ENCODE measurements at regions not wholly inside any gene's neighbourhood (a gene's known extent, or its start where the extent isn't known, plus 50 kb on each side); places are given as distances from the start of the nearest gene placed in this dataset.

DNA sequence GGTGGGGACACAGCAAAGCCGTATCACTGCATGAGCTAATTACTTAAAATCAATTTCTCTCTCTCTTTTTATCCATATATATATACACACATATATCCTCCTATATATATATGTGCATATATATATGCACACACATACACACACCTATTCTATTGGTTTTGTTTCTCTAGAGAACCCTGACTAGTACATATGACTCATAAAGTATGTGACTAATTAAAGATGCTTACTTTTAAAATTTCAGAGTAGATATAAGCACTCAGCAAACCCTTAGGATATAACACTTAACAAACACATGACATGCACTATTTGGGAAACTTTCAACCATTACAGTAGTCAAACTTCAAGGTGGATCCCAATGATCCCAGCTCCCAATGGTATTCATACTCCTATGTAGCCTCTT lies 732.6 kb downstream of the ROBO2 start:
- no peak overlapping the region for H3K4me3 ChIP-seq (replicated peaks; ENCODE audit: low read depth, low read length)
- DNase-seq (ENCODE audit: low read depth): no peak
- TF ChIP-seq, protein P1, sequence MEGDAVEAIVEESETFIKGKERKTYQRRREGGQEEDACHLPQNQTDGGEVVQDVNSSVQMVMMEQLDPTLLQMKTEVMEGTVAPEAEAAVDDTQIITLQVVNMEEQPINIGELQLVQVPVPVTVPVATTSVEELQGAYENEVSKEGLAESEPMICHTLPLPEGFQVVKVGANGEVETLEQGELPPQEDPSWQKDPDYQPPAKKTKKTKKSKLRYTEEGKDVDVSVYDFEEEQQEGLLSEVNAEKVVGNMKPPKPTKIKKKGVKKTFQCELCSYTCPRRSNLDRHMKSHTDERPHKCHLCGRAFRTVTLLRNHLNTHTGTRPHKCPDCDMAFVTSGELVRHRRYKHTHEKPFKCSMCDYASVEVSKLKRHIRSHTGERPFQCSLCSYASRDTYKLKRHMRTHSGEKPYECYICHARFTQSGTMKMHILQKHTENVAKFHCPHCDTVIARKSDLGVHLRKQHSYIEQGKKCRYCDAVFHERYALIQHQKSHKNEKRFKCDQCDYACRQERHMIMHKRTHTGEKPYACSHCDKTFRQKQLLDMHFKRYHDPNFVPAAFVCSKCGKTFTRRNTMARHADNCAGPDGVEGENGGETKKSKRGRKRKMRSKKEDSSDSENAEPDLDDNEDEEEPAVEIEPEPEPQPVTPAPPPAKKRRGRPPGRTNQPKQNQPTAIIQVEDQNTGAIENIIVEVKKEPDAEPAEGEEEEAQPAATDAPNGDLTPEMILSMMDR (IDR thresholded peaks at IDR 0.05; ENCODE audit: low read length, missing control alignments): no peak

GRCh38 chr3:77773084-77773483 lies 733.2 kb downstream of the ROBO2 start:
- no peak overlapping the region for H3K4me3 ChIP-seq (replicated peaks; ENCODE audit: low read depth, low read length)
- no peak for DNase-seq (ENCODE audit: low read depth)
- TF ChIP-seq, protein P1 (IDR thresholded peaks at IDR 0.05; ENCODE audit: low read length, missing control alignments): no peak

GRCh38 chr3:77780278-77780996 lies 740.5 kb downstream of the ROBO2 start:
- TF ChIP-seq, protein P1 (IDR thresholded peaks at IDR 0.05; ENCODE audit: low read length, missing control alignments): no peak
- no peak for DNase-seq (ENCODE audit: low read depth)
- no peak overlapping the region for H3K4me3 ChIP-seq (replicated peaks; ENCODE audit: low read depth, low read length)

DNA sequence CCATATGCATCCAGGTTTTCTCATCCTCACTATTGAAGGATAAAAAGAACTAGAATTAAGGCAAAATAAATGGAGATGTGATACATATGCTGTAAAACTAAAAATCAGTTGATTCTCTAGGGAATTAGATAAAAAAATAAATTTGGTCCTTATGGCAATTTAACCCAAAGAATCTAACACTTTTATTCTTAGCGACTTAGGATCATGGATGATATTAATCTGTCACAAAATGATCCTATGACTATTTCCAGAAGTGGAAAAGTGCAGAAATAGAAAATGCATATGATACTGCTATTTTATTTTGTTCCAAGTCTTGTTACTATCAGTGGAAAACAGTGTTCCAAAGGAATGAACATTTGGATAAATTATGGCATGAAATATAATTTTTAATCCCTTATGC lies 746.3 kb downstream of the ROBO2 start:
- DNase-seq (ENCODE audit: low read depth): no peak
- TF ChIP-seq, protein P1 (IDR thresholded peaks at IDR 0.05; ENCODE audit: low read length, missing control alignments): no peak

DNA sequence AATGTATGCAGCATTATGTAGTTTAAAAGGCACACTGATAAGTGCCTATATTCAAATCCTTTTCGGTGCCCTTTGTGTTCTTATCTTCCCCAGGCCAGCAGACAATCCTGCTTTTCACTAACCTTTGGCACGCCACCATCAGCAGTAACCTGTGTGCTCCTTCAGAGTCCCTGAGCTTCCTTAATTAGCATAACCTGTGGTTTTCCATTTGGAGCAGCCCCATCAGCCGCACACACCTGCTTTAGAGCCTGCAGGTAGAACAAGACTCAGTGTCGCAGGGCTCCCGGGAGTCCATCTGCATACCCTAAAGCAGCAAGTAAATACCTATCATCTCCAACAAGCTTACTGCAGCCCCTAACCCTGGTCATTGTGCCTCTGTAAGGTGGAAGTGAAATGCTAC lies 755.1 kb downstream of the ROBO2 start:
- TF ChIP-seq, protein P1 (IDR thresholded peaks at IDR 0.05; ENCODE audit: low read length, missing control alignments): no peak
- no peak for DNase-seq (ENCODE audit: low read depth)
- no peak overlapping the region for H3K4me3 ChIP-seq (replicated peaks; ENCODE audit: low read depth, low read length)

More for the DNA sequence above, 746.3 kb downstream of the ROBO2 start:
- H3K4me3 ChIP-seq (replicated peaks; ENCODE audit: low read depth, low read length): no peak overlapping the region

- TF ChIP-seq, protein P1 (IDR thresholded peaks at IDR 0.05; ENCODE audit: low read length, missing control alignments): no peak
- DNase-seq (ENCODE audit: low read depth): no peak
- H3K4me3 ChIP-seq (replicated peaks; ENCODE audit: low read depth, low read length): no peak overlapping the region
Observed at GRCh38 chr3:77799278-77799677, 759.4 kb downstream of the ROBO2 start.

DNA sequence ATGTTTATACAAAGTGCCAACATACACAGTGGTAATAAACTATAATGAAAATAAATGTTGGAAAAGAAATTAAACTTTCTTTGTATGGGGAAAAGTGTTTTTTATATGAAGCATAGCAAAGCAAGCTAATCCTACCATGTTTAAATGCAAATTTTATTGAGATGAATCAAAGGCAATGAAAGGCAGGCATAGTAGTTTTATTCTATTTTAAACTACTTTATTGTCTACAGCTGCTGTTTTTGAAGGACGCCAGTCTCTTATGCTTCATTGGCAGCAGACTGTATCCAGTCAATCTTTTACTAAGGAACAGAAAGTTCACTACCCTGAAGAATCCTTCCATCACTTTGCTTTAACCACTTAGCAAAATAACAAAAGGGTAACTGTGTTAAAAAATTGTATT lies 761.0 kb downstream of the ROBO2 start:
- H3K4me3 ChIP-seq (replicated peaks; ENCODE audit: low read depth, low read length): no peak overlapping the region
- TF ChIP-seq, protein P1 (IDR thresholded peaks at IDR 0.05; ENCODE audit: low read length, missing control alignments): no peak
- no peak for DNase-seq (ENCODE audit: low read depth)

All from fibroblast of pulmonary artery (primary cell).